Posterior cingulate gyrus (tissue), 11 donors: ENCODE measurements at regions not wholly inside any gene's neighbourhood (a gene's known extent, or its start where the extent isn't known, plus 50 kb on each side); places are given as distances from the start of the nearest gene placed in this dataset.

Source experiments
- DNase-seq, 10 donors: peaks; one replicate each; pipeline versions ENCODE4 v3.0.0 to v3.0.0-alpha.2; 2020 to 2021; ENCODE audit warnings: mixed read lengths in 3 of 10
- intact Hi-C: fragments of 100-400 bp; cut with DNase I; formaldehyde crosslinking; loops from one replicate; pipeline ENCODE4 v1.15.1; 2023

GRCh38 chr2:239488125-239488524, 87.3 kb upstream of the HDAC4 start:
- peak in 2 of 10 donors; percentile 16 to 34 for DNase-seq
- intact Hi-C loops: no loop called here

DNA sequence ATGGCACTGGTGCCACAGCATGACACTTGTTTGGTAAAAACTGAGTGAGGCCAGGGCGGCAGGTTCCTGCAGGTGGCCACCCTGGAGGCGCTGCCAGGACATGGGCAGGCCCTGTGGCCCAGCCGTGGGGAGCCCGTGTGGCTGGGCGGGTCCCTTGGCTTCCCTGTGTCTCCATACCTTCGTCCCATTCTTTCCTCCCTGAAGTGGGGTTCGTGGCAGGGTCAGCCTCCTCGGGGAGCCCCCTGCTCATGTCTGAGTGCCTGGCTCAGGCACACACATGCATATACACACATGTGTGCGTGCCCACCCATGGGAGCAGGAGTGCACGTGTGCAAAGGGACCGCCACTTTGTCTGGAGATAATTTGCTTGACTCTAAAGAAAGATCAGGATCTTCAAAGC, 86.5 kb upstream of the HDAC4 start:
- DNase-seq: peak in 2 of 10 donors; percentile 64 to 67
- intact Hi-C loops: no loop called here

DNA sequence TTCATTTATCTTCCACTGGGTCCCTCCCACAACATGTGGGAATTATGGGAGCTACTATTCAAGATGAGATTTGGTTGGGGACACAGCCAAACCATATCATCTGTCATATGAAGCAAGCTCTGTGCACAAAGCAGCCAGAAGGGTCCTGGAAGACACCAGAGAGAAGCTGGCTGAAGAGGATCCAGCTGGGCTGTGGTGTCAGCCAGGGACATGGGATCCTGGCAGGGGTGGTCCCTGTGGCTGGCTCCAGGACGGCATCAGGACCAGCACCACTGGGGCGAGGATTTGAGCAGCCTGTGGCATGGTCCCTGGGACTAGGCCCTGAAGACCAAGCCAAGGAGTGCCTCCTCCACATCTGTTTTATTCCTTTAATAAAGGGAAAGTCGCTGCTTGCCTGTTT, 84.8 kb upstream of the HDAC4 start:
- peak in 2 of 10 donors; percentile 32 to 72 for DNase-seq
- intact Hi-C loops: no loop called here

GRCh38 chr2:239484571-239485355, 83.9 kb upstream of the HDAC4 start:
- DNase-seq: peak in 2 of 10 donors; percentile 39 to 68
- intact Hi-C loops: no loop called here

- intact Hi-C loops: no loop called here
Measured at GRCh38 chr2:239482778-239483712, 82.2 kb upstream of the HDAC4 start.

GRCh38 chr2:239479471-239479870, 78.7 kb upstream of the HDAC4 start:
- intact Hi-C loops: no loop called here
- peak in 2 of 10 donors; percentile 50 to 63 for DNase-seq

More at GRCh38 chr2:239482778-239483712, 82.2 kb upstream of the HDAC4 start:
- peak in 3 of 10 donors; percentile 58 to 73 (median 62) for DNase-seq

DNA sequence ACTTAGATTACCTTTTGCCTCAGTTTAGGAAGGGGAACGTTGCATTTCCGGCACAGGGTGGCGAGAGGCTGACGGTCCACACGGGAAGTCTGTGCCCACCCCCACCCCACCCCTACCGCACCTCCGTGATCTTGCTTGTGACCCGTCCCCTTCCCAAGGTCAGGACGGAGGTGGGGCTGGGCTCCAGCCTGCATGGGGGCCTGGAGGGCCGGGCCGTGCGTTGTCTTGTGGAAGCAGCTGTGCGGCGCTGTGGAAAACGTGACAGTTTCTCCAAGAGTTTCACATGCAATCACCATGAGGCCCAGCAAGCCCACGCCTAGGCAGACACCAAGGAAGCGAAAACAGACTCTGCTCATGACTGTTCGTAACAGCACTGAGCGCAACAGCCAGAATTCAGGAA, 76.8 kb upstream of the HDAC4 start:
- intact Hi-C loops: no loop called here
- peak in 1 of 10 donors; percentile 44 for DNase-seq

DNA sequence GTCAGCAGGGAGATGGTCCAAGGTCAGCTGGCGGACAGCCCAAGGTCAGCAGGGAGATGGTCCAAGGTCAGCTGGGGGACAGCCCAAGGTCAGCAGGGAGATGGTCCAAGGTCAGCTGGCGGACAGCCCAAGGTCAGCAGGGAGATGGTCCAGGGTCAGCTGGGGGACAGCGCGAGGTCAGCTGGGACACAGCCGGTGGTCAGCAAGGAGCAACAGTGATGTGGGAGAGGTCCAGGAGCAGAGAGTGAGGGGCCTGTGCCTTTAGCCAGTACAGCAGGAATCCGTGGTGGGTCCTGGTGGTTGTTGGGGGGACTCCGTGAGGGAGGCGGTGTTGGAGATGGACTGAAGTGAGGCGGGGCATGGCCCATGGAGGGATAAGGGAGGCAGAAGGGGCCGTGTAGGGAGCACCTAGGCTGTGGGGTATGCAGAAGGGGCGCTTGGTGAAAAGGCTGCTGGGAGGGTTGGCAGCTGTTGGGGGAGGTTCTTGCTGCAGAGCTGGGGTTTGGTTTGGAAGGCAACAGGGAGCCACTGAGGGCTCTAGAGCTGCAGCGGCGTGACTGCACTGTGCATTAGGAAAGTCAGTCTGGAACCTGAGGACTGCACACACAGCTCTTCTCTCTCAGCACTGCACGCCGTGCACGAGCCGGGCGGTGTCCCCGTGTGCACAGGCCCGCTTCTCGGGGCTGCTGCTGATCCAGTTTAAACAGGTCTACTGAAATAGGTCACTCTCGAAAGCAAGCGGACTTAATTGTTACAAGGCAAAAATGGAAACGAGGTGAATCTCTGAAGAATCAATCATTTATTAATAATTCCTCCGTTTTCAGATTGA, 76.2 kb upstream of the HDAC4 start:
- intact Hi-C loops: no loop called here
- peak in 2 of 10 donors; percentile 10 to 74 for DNase-seq

- peak in 1 of 10 donors; percentile 76 for DNase-seq
- intact Hi-C loops: no loop called here
Measured at GRCh38 chr2:239476029-239476756, 75.4 kb upstream of the HDAC4 start.

DNA sequence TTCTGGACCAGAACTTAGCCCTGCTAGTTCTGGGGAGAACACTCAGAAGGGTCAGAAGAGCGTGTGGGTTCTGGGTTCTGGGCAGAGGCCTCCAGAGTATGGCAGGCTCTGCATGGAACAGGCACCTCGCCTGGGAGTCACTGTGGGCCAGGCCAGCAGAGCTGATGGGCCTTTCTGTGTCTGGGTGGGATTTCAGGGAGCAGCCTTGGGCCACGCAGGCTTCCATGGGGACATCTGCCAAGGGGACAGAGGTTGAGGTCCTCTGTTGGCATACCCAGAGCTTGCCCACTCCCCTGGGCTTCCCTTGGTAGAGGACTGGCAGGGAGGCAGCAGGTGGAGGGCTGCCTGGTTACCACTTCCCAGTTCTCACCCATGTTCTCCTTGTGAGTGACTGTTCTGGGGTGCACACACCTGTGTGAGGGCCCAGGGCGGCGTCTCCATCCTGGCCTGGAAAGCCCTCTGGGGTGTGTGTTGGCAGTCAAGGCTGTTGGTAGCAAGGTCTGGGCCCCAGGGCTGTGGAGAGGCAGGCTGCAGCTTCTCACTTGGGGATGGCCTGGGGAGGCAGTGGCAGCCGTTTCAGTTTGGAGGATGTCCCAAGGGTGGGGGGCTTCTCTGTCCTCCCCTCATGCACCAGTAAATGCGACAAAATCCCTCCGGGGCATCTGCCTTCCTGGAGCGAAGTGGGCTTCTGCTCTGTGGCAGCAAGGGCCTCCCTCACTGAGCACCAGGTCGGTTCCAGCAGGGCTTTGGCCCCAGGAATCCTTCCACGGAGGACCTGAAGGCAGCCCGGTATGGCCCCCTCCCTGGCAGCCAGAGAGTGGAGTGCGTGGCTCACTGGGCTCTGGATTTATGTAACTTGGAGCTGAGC, 74.6 kb upstream of the HDAC4 start:
- intact Hi-C loops: no loop called here
- peak in 1 of 10 donors; percentile 84 for DNase-seq

DNA sequence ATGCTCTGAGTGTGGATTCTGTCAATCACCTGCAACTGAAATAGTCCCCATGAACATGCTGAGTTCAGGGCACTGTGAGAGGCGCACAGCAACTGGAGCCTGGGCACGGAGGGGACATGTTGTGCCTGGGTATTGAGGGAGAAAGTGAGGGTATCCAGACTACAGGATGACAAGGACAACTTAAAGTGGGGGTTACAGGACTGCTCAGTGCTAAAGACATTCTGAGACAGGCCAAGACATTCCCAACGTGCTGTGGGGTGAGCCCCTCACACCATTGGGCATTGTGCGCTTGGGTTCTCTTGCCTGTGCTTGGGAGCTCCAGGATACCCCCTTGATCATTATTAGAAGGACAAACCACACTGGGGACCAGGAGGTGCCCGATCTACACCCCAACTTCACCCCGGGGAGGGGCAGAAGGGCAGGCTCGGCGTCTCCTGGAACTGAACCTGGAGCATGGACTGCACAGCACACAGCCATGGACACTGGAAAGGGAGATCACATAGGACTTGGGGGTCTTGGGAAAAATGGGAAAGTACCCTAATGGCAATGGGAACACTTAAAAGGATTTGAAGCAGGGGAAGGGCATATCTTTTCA, 72.5 kb upstream of the HDAC4 start:
- peak in 1 of 10 donors; percentile 62 for DNase-seq
- intact Hi-C loops: no loop called here

- DNase-seq: peak in 1 of 10 donors; percentile 46
- intact Hi-C loops: no loop called here
Measured at GRCh38 chr2:239472235-239472775, 71.5 kb upstream of the HDAC4 start.

GRCh38 chr2:239471011-239471792, 70.4 kb upstream of the HDAC4 start:
- peak in 2 of 10 donors; percentile 1 to 38 for DNase-seq
- intact Hi-C loops: no loop called here

DNA sequence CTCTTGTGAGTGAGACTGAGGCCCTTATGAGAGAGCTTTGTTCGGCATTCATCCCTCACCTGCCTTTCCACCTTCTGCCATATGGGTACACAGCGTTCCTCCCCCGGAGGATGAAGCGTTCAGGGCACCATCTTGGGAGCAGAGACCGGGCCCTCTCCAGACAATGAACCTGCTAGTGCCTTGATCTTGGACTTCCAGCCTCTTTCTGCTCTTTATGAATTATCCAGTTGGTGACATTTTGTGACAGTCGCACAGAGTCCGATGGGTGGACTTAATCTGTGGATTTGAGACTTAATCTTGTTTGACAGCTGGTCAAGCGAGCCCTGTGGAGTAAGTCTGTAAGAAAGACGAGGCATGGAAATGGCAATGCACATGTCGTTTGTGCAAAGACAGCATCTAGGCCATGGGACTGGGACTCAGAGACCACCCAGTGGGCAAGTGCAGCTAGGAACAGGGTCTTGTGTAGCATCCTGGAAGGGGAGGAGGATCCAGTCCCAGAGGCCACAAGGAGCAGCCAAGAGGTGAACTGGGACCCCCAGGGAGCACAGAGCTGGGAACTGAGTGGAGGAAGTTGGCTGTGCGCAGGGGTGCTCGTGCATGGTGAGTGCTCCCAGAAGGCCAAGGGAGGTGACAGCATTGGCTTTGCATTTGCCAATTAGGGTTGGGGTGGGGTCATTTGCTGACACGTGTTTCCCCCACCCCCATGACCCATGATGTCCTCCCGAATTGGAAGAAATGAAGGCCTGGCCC, 69.5 kb upstream of the HDAC4 start:
- intact Hi-C loops: no loop called here

DNA sequence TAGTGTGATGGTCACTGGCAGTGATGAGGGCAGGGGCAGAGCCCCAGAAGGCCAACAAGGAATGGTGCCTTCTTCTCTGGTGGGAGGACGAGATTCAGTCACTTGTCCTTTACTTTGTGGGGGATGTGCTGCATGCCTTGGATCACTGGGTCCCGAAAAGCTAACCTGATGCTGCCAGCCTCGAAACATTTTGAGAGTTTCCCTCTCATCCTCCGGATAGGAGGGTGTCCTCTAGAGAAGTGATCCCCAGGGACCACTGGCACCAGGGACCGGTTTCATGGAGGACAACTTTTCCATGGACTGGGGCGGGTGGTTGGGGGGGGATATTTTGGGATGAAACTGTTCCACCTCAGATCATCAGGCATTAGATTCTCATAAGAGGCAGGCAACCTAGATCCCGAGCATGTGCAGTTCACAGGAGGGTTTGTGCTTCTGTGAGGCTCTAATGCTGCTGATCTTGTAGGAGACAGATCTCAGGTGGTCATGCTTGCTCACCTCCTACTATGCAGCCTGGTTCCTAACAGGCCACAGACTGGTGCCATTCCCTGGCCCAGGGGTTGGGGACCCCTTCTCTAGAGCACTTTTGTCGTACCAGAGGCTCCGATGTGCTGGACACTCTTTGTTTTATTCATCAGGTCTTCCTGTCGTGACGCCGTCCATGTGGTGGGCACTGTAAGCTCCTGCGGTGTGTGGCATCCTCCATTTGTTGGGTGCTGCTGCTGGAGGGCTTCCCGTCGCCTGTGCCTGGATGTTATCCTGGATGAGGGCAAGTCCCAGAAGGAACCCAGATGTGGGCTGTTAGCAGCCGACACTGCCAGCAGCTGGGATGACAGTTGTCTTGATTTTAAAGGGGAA, 68.5 kb upstream of the HDAC4 start:
- intact Hi-C loops: no loop called here
- peak in 2 of 10 donors; percentile 6 to 35 for DNase-seq

More for the DNA sequence above, 69.5 kb upstream of the HDAC4 start:
- DNase-seq: peak in 2 of 10 donors; percentile 5 to 41
